IMR-90 (cell line): ENCODE measurements at regions not wholly inside any gene's neighbourhood (a gene's known extent, or its start where the extent isn't known, plus 50 kb on each side); places are given as distances from the start of the nearest gene placed in this dataset.

Experiments
- ATAC-seq: fragments of 200-7000 bp; cut with Tn5 transposase; 2 replicates; pipeline ENCODE4 v1.9.1; 2020; ENCODE audit warnings: low read depth, mild to moderate bottlenecking, moderate library complexity
- BruUV-seq: library from RNA; stranded (reverse); fragments of 400-500 nt; replicated peaks from 2 replicates; lab custom pipeline; 2021; lab: Mats Ljungman, UMichigan
- CTCF ChIA-PET: fragments of 300-600 bp; formaldehyde crosslinking; extraction: SDS; loops from one replicate; lab custom pipeline; 2021; ENCODE audit warnings: antibody characterized with exemption; lab: Yijun Ruan, JAX
- POLR2A ChIA-PET: fragments of 300-600 bp; sonication (Branson Sonifier 250); formaldehyde crosslinking; loops from one replicate; lab custom pipeline; 2022; ENCODE audit warnings: antibody characterized with exemption; ENCODE audit not compliant: unreplicated experiment; lab: Charles Lee
- DNase-seq: peaks from one replicate; pipeline ENCODE4 v3.0.0; 2013
- H2AFZ ChIP-seq: replicated peaks from 2 replicates; pipeline ENCODE3; 2013; ENCODE audit warnings: low read length, mild to moderate bottlenecking; ENCODE audit not compliant: poor library complexity
- H2AK5ac ChIP-seq: 2 replicates; pipeline ENCODE4 v1.6.1; 2013; ENCODE audit warnings: low read depth, low read length, inconsistent platforms
- H2AK9ac ChIP-seq: replicated peaks from 2 replicates; pipeline ENCODE3; 2013; ENCODE audit warnings: mild to moderate bottlenecking, low read depth, low read length, moderate library complexity; ENCODE audit not compliant: poor library complexity
- H2BK120ac ChIP-seq: 2 replicates; pipeline ENCODE4 v1.6.1; 2013; ENCODE audit warnings: low read depth, low read length, inconsistent platforms
- H2BK15ac ChIP-seq: 3 replicates; pipeline ENCODE4 v1.6.1; 2013; ENCODE audit warnings: low read depth, low read length, inconsistent platforms
- H2BK20ac ChIP-seq: 2 replicates; pipeline ENCODE4 v1.6.1; 2013; ENCODE audit warnings: low read depth, mild to moderate bottlenecking, inconsistent platforms, low read length, moderate library complexity
- H2BK5ac ChIP-seq: 2 replicates; pipeline ENCODE4 v1.6.1; 2013; ENCODE audit warnings: mild to moderate bottlenecking, low read depth, low read length, inconsistent platforms; ENCODE audit not compliant: poor library complexity, severe bottlenecking
- H3K14ac ChIP-seq: replicated peaks from 2 replicates; pipeline ENCODE4 v1.6.1; 2013; ENCODE audit warnings: low read depth, low read length, inconsistent platforms
- H3K18ac ChIP-seq: 2 replicates; pipeline ENCODE4 v1.6.1; 2013; ENCODE audit warnings: low read depth, low read length, control low read depth
- H3K23ac ChIP-seq: 2 replicates; pipeline ENCODE4 v1.6.1; 2013; ENCODE audit warnings: low read depth, low read length, inconsistent platforms
- H3K27ac ChIP-seq: 2 replicates; pipeline ENCODE4 v1.5.1; 2013; ENCODE audit warnings: mild to moderate bottlenecking, control low read depth, low read length; ENCODE audit not compliant: insufficient read depth
- H3K27me3 ChIP-seq: 2 replicates; pipeline ENCODE4 v1.6.1; 2013; ENCODE audit warnings: low read length; ENCODE audit not compliant: control insufficient read depth, insufficient read depth
- H3K36me3 ChIP-seq: 2 replicates; pipeline ENCODE4 v1.6.1; 2013; ENCODE audit warnings: low read length, mixed read lengths; ENCODE audit not compliant: control insufficient read depth, insufficient read depth
- H3K4ac ChIP-seq: 2 replicates; pipeline ENCODE4 v1.6.1; 2013; ENCODE audit warnings: low read depth, low read length, inconsistent platforms
- H3K4me1 ChIP-seq: 2 replicates; pipeline ENCODE4 v1.6.1; 2013; ENCODE audit warnings: low read length, mixed read lengths; ENCODE audit not compliant: control insufficient read depth, insufficient read depth
- H3K4me2 ChIP-seq: 2 replicates; pipeline ENCODE4 v1.6.1; 2013; ENCODE audit warnings: low read depth, mild to moderate bottlenecking, control low read depth, low read length, moderate library complexity
- H3K4me3 ChIP-seq: 2 replicates; pipeline ENCODE4 v1.5.1; 2013; ENCODE audit warnings: low read depth, mild to moderate bottlenecking, control low read depth, low read length, moderate library complexity; ENCODE audit not compliant: insufficient read depth
- H3K56ac ChIP-seq: 2 replicates; pipeline ENCODE4 v1.6.1; 2013; ENCODE audit warnings: low read length, inconsistent platforms; ENCODE audit not compliant: insufficient read depth; ENCODE audit errors: extremely low read depth
- H3K79me1 ChIP-seq, 2 experiments: 2 replicates each; pipeline ENCODE4 v1.6.1; 2013; ENCODE audit warnings: low read length in 2 of 2, inconsistent platforms in 1 of 2, low read depth in 1 of 2
- H3K9ac ChIP-seq: 2 replicates; pipeline ENCODE4 v1.6.1; 2013; ENCODE audit warnings: low read depth, low read length, control low read depth
- H3K9me1 ChIP-seq: 2 replicates; pipeline ENCODE4 v1.6.1; 2013; ENCODE audit warnings: low read length, inconsistent platforms; ENCODE audit not compliant: insufficient read depth
- H3K9me3 ChIP-seq: 2 replicates; pipeline ENCODE4 v1.6.1; 2013; ENCODE audit warnings: low read length; ENCODE audit not compliant: control insufficient read depth, insufficient read depth
- H4K20me1 ChIP-seq: 2 replicates; pipeline ENCODE4 v1.6.1; 2013; ENCODE audit warnings: low read length, inconsistent platforms; ENCODE audit not compliant: insufficient read depth
- H4K5ac ChIP-seq: 2 replicates; pipeline ENCODE4 v1.6.1; 2013; ENCODE audit warnings: mild to moderate bottlenecking, low read depth, low read length, control low read depth
- H4K8ac ChIP-seq, 2 experiments: 2 replicates each; pipeline ENCODE4 v1.6.1; 2013; ENCODE audit warnings: low read depth in 2 of 2, low read length in 2 of 2, control low read depth in 1 of 2, inconsistent platforms in 1 of 2
- H4K91ac ChIP-seq: 2 replicates; pipeline ENCODE4 v1.6.1; 2013; ENCODE audit warnings: low read depth, low read length, inconsistent platforms; ENCODE audit not compliant: insufficient read depth
- MAZ ChIP-seq: IDR thresholded peaks from 2 replicates; pipeline ENCODE4 v1.6.1; 2012; ENCODE audit warnings: low read depth, mild to moderate bottlenecking, low read length, improper control_type of control experiment, moderate library complexity, borderline replicate concordance
- POLR2A ChIP-seq: IDR thresholded peaks from 2 replicates; pipeline ENCODE4 v1.6.1; 2012; ENCODE audit warnings: mild to moderate bottlenecking, low read depth, low read length
- RFX5 ChIP-seq: IDR thresholded peaks from 2 replicates; pipeline ENCODE4 v1.8.0; 2012; ENCODE audit warnings: low read depth, mild to moderate bottlenecking, low read length, moderate library complexity
- WGBS, 2 experiments: methylation state at CpG; one replicate each; pipeline versions ENCODE4 v1.1.5 to v1.1.7; 2013; ENCODE audit warnings: missing lambda C conversion rate in 2 of 2; ENCODE audit not compliant: insufficient read length in 1 of 2; ENCODE audit errors: extremely low coverage in 2 of 2; 5-methylcytosine and 5-hydroxymethylcytosine counted together
- dilution Hi-C: fragments of 300-500 bp; cut with HindIII; formaldehyde crosslinking; loops from one replicate; pipeline ENCODE4 v1.14.3; 2018; ENCODE audit warnings: low sequenced_read_pairs; ENCODE audit not compliant: unreplicated experiment
- in situ Hi-C: fragments of 300-500 bp; cut with MboI; formaldehyde crosslinking; loops from 3 replicates; pipeline ENCODE4 v1.14.3; 2019; ENCODE audit warnings: low sequenced_read_pairs, inconsistent platforms, mixed read lengths
- intact Hi-C: fragments of 100-400 bp; cut with micrococcal nuclease; formaldehyde crosslinking; loops from 2 replicates; pipeline ENCODE4 v1.10.0; 2022

DNA sequence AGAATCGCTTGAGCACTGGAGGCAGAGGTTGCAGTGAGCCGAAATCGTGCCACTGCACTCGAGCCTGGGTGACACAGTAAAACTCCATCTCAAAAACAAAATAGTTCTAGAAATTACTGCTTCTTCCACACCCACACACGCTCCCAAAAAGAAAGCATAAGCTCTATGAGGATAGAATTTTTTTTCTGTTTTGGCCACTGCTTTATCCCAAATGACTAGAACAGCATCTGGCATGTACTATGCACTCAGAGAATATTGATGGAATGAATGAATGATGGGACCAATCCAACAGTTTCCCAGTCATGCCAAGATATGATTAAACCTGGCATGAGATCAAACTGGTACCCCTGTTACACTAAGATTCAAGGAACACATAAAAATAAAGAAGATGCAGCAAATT is 455.4 kb upstream of the CHAC2 start:
- intact Hi-C loops: no loop called here
- no peak for ATAC-seq
- H3K27ac ChIP-seq: no peak overlapping the region

More for the DNA sequence above, 455.4 kb upstream of the CHAC2 start:
- no TSS peak for BruUV-seq
- Histone ChIP-seq H2BK120ac (no peak overlapping the region), H3K4ac (no peak overlapping the region), H2BK15ac (no peak overlapping the region), H3K9ac (no peak overlapping the region), H3K27me3 (no peaks in the 10 kb centered on the region), H3K18ac (no peak overlapping the region), H2BK5ac (no peak overlapping the region), H3K9me1 (no peaks in the 10 kb centered on the region), H3K4me3 (no peak overlapping the region), H4K8ac (no peak overlapping the region), H3K4me1 (no peaks in the 10 kb centered on the region), H3K36me3 (no peaks in the 10 kb centered on the region), H2AK5ac (no peak overlapping the region), H2AK9ac (no peak overlapping the region), H3K56ac (no peak overlapping the region), H3K79me1 (no peaks in the 10 kb centered on the region), H4K20me1 (no peaks in the 10 kb centered on the region), H3K4me2 (no peak overlapping the region), H2AFZ (no peak overlapping the region), H2BK20ac (no peak overlapping the region), H3K23ac (no peak overlapping the region), H3K9me3 (no peaks in the 10 kb centered on the region), H4K91ac (no peak overlapping the region), H4K5ac (no peak overlapping the region), H3K14ac (no peak overlapping the region)
- in situ Hi-C loops: no loop called here
- CTCF ChIA-PET: no interaction called here
- no peak for DNase-seq
- POLR2A ChIA-PET: no interaction called here
- no CpG with 5 or more reads among the region's 5 CpGs for WGBS, 2 experiments
- dilution Hi-C loops: no loop called here
- TF ChIP-seq MAZ: no peak
- no peak for TF ChIP-seq RFX5
- no peak for TF ChIP-seq POLR2A
